CD14-positive monocyte (primary cell): ENCODE measurements at regions not wholly inside any gene's neighbourhood (a gene's known extent, or its start where the extent isn't known, plus 50 kb on each side); places are given as distances from the start of the nearest gene placed in this dataset.

Experiments
- DNase-seq, 3 donors: peaks; one replicate each; pipeline ENCODE4 v3.0.0-alpha.2; 2011 to 2022
- H2AFZ ChIP-seq: 2 replicates; pipeline ENCODE4 v1.6.0; 2012; ENCODE audit warnings: mild to moderate bottlenecking, low read depth, low read length, inconsistent platforms; ENCODE audit not compliant: insufficient read depth, poor library complexity, severe bottlenecking
- H3K27ac ChIP-seq, 2 donors: 1 replicate in 1 of 2; 2 replicates in 1 of 2; pipeline ENCODE4 v1.5.1; 2012 to 2013; ENCODE audit warnings: low read length in 2 of 2, control low read depth in 1 of 2, inconsistent platforms in 1 of 2, low read depth in 1 of 2, mild to moderate bottlenecking in 1 of 2
- H3K27me3 ChIP-seq, 2 donors: one replicate each; pipeline versions ENCODE4 v1.6.0 to v1.6.1; 2011 to 2013; ENCODE audit warnings: low read length in 2 of 2; ENCODE audit not compliant: control insufficient read depth in 2 of 2, insufficient read depth in 2 of 2
- H3K36me3 ChIP-seq, 2 donors: replicated peaks in 1 of 2; 1 replicate in 1 of 2; 2 replicates in 1 of 2; pipeline versions ENCODE4 v1.5.1 to v1.6.1; 2012 to 2013; ENCODE audit warnings: low read length in 2 of 2, control low read depth in 1 of 2, inconsistent platforms in 1 of 2, mild to moderate bottlenecking in 1 of 2; ENCODE audit not compliant: insufficient read depth in 2 of 2, control insufficient read depth in 1 of 2
- H3K4me1 ChIP-seq, 2 donors: 1 replicate in 1 of 2; 2 replicates in 1 of 2; pipeline versions ENCODE4 v1.5.1 to v1.6.1; 2012 to 2013; ENCODE audit warnings: low read length in 2 of 2, control low read depth in 1 of 2, inconsistent platforms in 1 of 2, mild to moderate bottlenecking in 1 of 2, moderate library complexity in 1 of 2; ENCODE audit not compliant: insufficient read depth in 2 of 2, control insufficient read depth in 1 of 2
- H3K4me2 ChIP-seq: replicated peaks from 2 replicates; pipeline ENCODE3; 2012; ENCODE audit warnings: low read length, moderate library complexity, mild to moderate bottlenecking; ENCODE audit not compliant: poor library complexity, severe bottlenecking; ENCODE audit errors: extremely low read depth
- H3K4me3 ChIP-seq, 3 experiments: fragments of 200-600 bp in 1 of 3; sonication (generic) in 1 of 3; replicated peaks in 1 of 3; 1 replicate in 2 of 3; 2 replicates in 1 of 3; pipeline ENCODE4 v1.5.1; 2011 to 2013; ENCODE audit warnings: low read length in 3 of 3, mild to moderate bottlenecking in 3 of 3, control low read depth in 2 of 3, low read depth in 2 of 3, inconsistent platforms in 1 of 3, moderate library complexity in 1 of 3
- H3K79me2 ChIP-seq: 2 replicates; pipeline ENCODE4 v1.6.0; 2012; ENCODE audit warnings: mild to moderate bottlenecking, control low read depth, inconsistent platforms, low read length, moderate library complexity; ENCODE audit not compliant: insufficient read depth
- H3K9ac ChIP-seq: 2 replicates; pipeline ENCODE4 v1.6.0; 2017; ENCODE audit warnings: low read length, mild to moderate bottlenecking; ENCODE audit not compliant: insufficient read depth, poor library complexity, severe bottlenecking
- H3K9me3 ChIP-seq, 2 donors: replicated peaks in 1 of 2; 1 replicate in 1 of 2; 2 replicates in 1 of 2; pipeline versions ENCODE4 v1.5.1 to v1.6.1; 2012 to 2013; ENCODE audit warnings: low read length in 2 of 2, control low read depth in 1 of 2; ENCODE audit not compliant: control insufficient read depth in 1 of 2, insufficient read depth in 1 of 2
- H4K20me1 ChIP-seq: 2 replicates; pipeline ENCODE4 v1.6.0; 2012; ENCODE audit warnings: mild to moderate bottlenecking, low read length, control low read depth, moderate library complexity; ENCODE audit not compliant: insufficient read depth
- H3K27ac Mint-ChIP-seq, 7 donors: one replicate each; pipeline ENCODE4 v1.8.0; 2020; ENCODE audit warnings: mild to moderate bottlenecking in 7 of 7, mixed read lengths in 7 of 7, moderate library complexity in 6 of 7, inconsistent platforms in 2 of 7
- H3K27me3 Mint-ChIP-seq, 3 donors: one replicate each; pipeline ENCODE4 v1.8.0; 2021 to 2022; ENCODE audit warnings: low read depth in 3 of 3, mild to moderate bottlenecking in 3 of 3, mixed read lengths in 3 of 3, moderate library complexity in 3 of 3, inconsistent platforms in 1 of 3
- H3K36me3 Mint-ChIP-seq, 2 donors: one replicate each; pipeline ENCODE4 v1.8.0; 2020; ENCODE audit warnings: mixed read lengths in 2 of 2, inconsistent platforms in 1 of 2, mild to moderate bottlenecking in 1 of 2
- H3K4me1 Mint-ChIP-seq: one replicate; pipeline ENCODE4 v1.8.0; 2020; ENCODE audit warnings: mild to moderate bottlenecking, mixed read lengths
- H3K4me3 Mint-ChIP-seq, 2 donors: one replicate each; pipeline ENCODE4 v1.8.0; 2020; ENCODE audit warnings: mild to moderate bottlenecking in 2 of 2, mixed read lengths in 2 of 2, moderate library complexity in 1 of 2
- H3K9me3 Mint-ChIP-seq, 7 donors: one replicate each; pipeline ENCODE4 v1.8.0; 2020 to 2022; ENCODE audit warnings: mixed read lengths in 7 of 7, mild to moderate bottlenecking in 6 of 7, moderate library complexity in 6 of 7, inconsistent platforms in 2 of 7
- CTCF ChIP-seq: fragments of 200-600 bp; IDR thresholded peaks from one replicate; pipeline ENCODE4 v1.8.0; 2022; ENCODE audit warnings: antibody characterized with exemption, mild to moderate bottlenecking
- WGBS: methylation state at CpG from one replicate; pipeline ENCODE4 v1.1.5; 2013; ENCODE audit warnings: missing lambda C conversion rate; ENCODE audit not compliant: insufficient coverage; 5-methylcytosine and 5-hydroxymethylcytosine counted together
- intact Hi-C, 2 donors: fragments of 100-400 bp; cut with micrococcal nuclease; formaldehyde crosslinking; loops; one replicate each; pipeline versions ENCODE4 v1.15.0 to v1.15.1; 2023

- no peak for DNase-seq
- Mint-ChIP-seq H3K9me3 (peaks cover 0 to 19% (median 10%) of the 10 kb centered on the region in 7 donors), H3K4me1 (no peaks in the 10 kb centered on the region), H3K36me3 (no peaks in the 10 kb centered on the region), H3K27ac (no peak overlapping the region), H3K4me3 (no peak overlapping the region), H3K27me3 (peaks cover 0 to 2% (median 2%) of the 10 kb centered on the region in 3 donors)
- Histone ChIP-seq H3K27me3 (no peaks in the 10 kb centered on the region), H3K4me2 (no peak overlapping the region), H3K9me3 (peaks cover 10 to 17% of the 10 kb centered on the region in 2 donors), H3K79me2 (no peaks in the 10 kb centered on the region), H3K36me3 (no peaks in the 10 kb centered on the region), H3K4me3 (no peak overlapping the region), H3K27ac (no peak overlapping the region), H2AFZ (no peak overlapping the region), H4K20me1 (no peaks in the 10 kb centered on the region), H3K9ac (no peak overlapping the region), H3K4me1 (no peaks in the 10 kb centered on the region)
- intact Hi-C loops = no loop called here
- no CpG with 5 or more reads among the region's 2 CpGs for WGBS
- TF ChIP-seq CTCF = no peak
These were observed 368.9 kb upstream of the C16orf82 start for GRCh38 chr16:26697807-26698206.

GRCh38 chr16:26700250-26700649 is 366.5 kb upstream of the C16orf82 start:
- no peak for TF ChIP-seq CTCF
- Mint-ChIP-seq H3K4me3 (no peak overlapping the region), H3K27ac (no peak overlapping the region), H3K4me1 (no peaks in the 10 kb centered on the region), H3K36me3 (no peaks in the 10 kb centered on the region), H3K9me3 (peaks cover 0 to 16% (median 10%) of the 10 kb centered on the region in 7 donors), H3K27me3 (peaks cover 0 to 2% (median 0%) of the 10 kb centered on the region in 3 donors)
- Histone ChIP-seq H3K4me2 (no peak overlapping the region), H3K27me3 (no peaks in the 10 kb centered on the region), H3K4me1 (no peaks in the 10 kb centered on the region), H4K20me1 (no peaks in the 10 kb centered on the region), H3K79me2 (no peaks in the 10 kb centered on the region), H3K27ac (no peak overlapping the region), H2AFZ (no peak overlapping the region), H3K9me3 (peaks cover 10 to 17% of the 10 kb centered on the region in 2 donors), H3K36me3 (no peaks in the 10 kb centered on the region), H3K9ac (no peak overlapping the region), H3K4me3 (no peak overlapping the region)
- intact Hi-C loops = no loop called here
- DNase-seq = no peak
- no CpG with 5 or more reads among the region's 1 CpG for WGBS
